ENCODE measurements at regions not wholly inside any gene's neighbourhood (a gene's known extent, or its start where the extent isn't known, plus 50 kb on each side); places are given as distances from the start of the nearest gene placed in this dataset.

- Mint-ChIP-seq H3K4me1 (ENCODE audit: low read depth) (no peaks in the 10 kb centered on the region), H3K27me3 (ENCODE audit: low read depth) (peaks cover 62% of the 10 kb centered on the region), H3K4me3 (ENCODE audit: unreplicated experiment) (no peak overlapping the region), H3K36me3 (ENCODE audit: low read depth) (no peaks in the 10 kb centered on the region), H3K9me3 (ENCODE audit: low read depth) (no peaks in the 10 kb centered on the region), H3K27ac (ENCODE audit: unreplicated experiment) (no peak overlapping the region)
- no peak for DNase-seq (ENCODE audit: low spot score)
- no peak for TF ChIP-seq CTCF (IDR thresholded peaks at IDR 0.05)
Measured at GRCh38 chr5:135690466-135690865, 111.7 kb upstream of the CXCL14 start.

- H3K9me3 Mint-ChIP-seq (ENCODE audit: low read depth): no peaks in the 10 kb centered on the region
- DNase-seq (ENCODE audit: low spot score): no peak
- no peaks in the 10 kb centered on the region for H3K4me1 Mint-ChIP-seq (ENCODE audit: low read depth)
- no peak overlapping the region for H3K27ac Mint-ChIP-seq (ENCODE audit: unreplicated experiment)
- no peak overlapping the region for H3K4me3 Mint-ChIP-seq (ENCODE audit: unreplicated experiment)
- H3K36me3 Mint-ChIP-seq (ENCODE audit: low read depth): no peaks in the 10 kb centered on the region
- H3K27me3 Mint-ChIP-seq (ENCODE audit: low read depth): peaks cover 60% of the 10 kb centered on the region
- TF ChIP-seq CTCF (IDR thresholded peaks at IDR 0.05): no peak
Measured at GRCh38 chr5:135689506-135689905, 110.7 kb upstream of the CXCL14 start.

GRCh38 chr5:135688385-135688784 is 109.6 kb upstream of the CXCL14 start:
- no peak overlapping the region for H3K4me3 Mint-ChIP-seq (ENCODE audit: unreplicated experiment)
- no peak for DNase-seq (ENCODE audit: low spot score)
- no peaks in the 10 kb centered on the region for H3K9me3 Mint-ChIP-seq (ENCODE audit: low read depth)
- H3K36me3 Mint-ChIP-seq (ENCODE audit: low read depth): no peaks in the 10 kb centered on the region
- no peak overlapping the region for H3K27ac Mint-ChIP-seq (ENCODE audit: unreplicated experiment)
- peaks cover 61% of the 10 kb centered on the region for H3K27me3 Mint-ChIP-seq (ENCODE audit: low read depth)
- no peaks in the 10 kb centered on the region for H3K4me1 Mint-ChIP-seq (ENCODE audit: low read depth)
- no peak for TF ChIP-seq CTCF (IDR thresholded peaks at IDR 0.05)

GRCh38 chr5:135683189-135683588 is 104.4 kb upstream of the CXCL14 start:
- no peak for DNase-seq (ENCODE audit: low spot score)
- Mint-ChIP-seq H3K36me3 (ENCODE audit: low read depth) (peaks cover 3% of the 10 kb centered on the region), H3K4me3 (ENCODE audit: unreplicated experiment) (no peak overlapping the region), H3K27me3 (ENCODE audit: low read depth) (peaks cover 29% of the 10 kb centered on the region), H3K4me1 (ENCODE audit: low read depth) (no peaks in the 10 kb centered on the region), H3K9me3 (ENCODE audit: low read depth) (peaks cover 29% of the 10 kb centered on the region), H3K27ac (ENCODE audit: unreplicated experiment) (no peak overlapping the region)
- TF ChIP-seq CTCF (IDR thresholded peaks at IDR 0.05): no peak

- H3K9me3 Mint-ChIP-seq (ENCODE audit: low read depth): peaks cover 51% of the 10 kb centered on the region
- DNase-seq (ENCODE audit: low spot score): no peak
- no peak overlapping the region for H3K27ac Mint-ChIP-seq (ENCODE audit: unreplicated experiment)
- H3K27me3 Mint-ChIP-seq (ENCODE audit: low read depth): peaks cover 34% of the 10 kb centered on the region
- no peak for TF ChIP-seq CTCF (IDR thresholded peaks at IDR 0.05)
- peaks cover 4% of the 10 kb centered on the region for H3K36me3 Mint-ChIP-seq (ENCODE audit: low read depth)
- H3K4me1 Mint-ChIP-seq (ENCODE audit: low read depth): no peaks in the 10 kb centered on the region
- no peak overlapping the region for H3K4me3 Mint-ChIP-seq (ENCODE audit: unreplicated experiment)
Measured at GRCh38 chr5:135680713-135681112, 101.9 kb upstream of the CXCL14 start.

Measured in chondrocyte (in vitro differentiated cells).